ENCODE measurements at regions not wholly inside any gene's neighbourhood (a gene's known extent, or its start where the extent isn't known, plus 50 kb on each side); places are given as distances from the start of the nearest gene placed in this dataset.

GRCh38 chr17:5683241-5683640 is 98.9 kb upstream of the NLRP1 start:
- TF ChIP-seq CTCF (IDR thresholded peaks at IDR 0.05; ENCODE audit: low read length) (no peak), EZH2phosphoT487 (IDR thresholded peaks at IDR 0.05; ENCODE audit: low read length) (no peak), EZH2 (optimal IDR thresholded peaks at IDR 0.05; ENCODE audit: low read depth, low read length) (no peak)
